ENCODE measurements at regions not wholly inside any gene's neighbourhood (a gene's known extent, or its start where the extent isn't known, plus 50 kb on each side); places are given as distances from the start of the nearest gene placed in this dataset.

- peaks cover 23% of the 10 kb centered on the region for H3K27me3 ChIP-seq (ENCODE audit: control insufficient read depth, extremely low read depth, insufficient read depth, low read length)
- no peaks in the 10 kb centered on the region for H3K9me1 ChIP-seq (ENCODE audit: control insufficient read depth, extremely low read depth, insufficient read depth, low read length)
- FAIRE-seq (no peak), DNase-seq (ENCODE audit: low read depth, low spot score) (no peak)
- no peaks in the 10 kb centered on the region for H3K9me3 ChIP-seq (ENCODE audit: control insufficient read depth, low read depth, low read length)
- TF ChIP-seq CTCF (optimal IDR thresholded peaks at IDR 0.05 in 1 of 3, IDR thresholded peaks at IDR 0.05 in 1 of 3, conservative IDR thresholded peaks at IDR 0.05 in 1 of 3; ENCODE audit: extremely low read depth in 1 of 3, insufficient read depth in 2 of 3, low read length in 3 of 3) (no peak), EZH2 (IDR thresholded peaks at IDR 0.05; ENCODE audit: low read length) (no peak)
- H3K4me1 ChIP-seq (ENCODE audit: control insufficient read depth, extremely low read depth, insufficient read depth, low read length): no peaks in the 10 kb centered on the region
- dilution Hi-C loops (cut with MboI; ENCODE audit: extremely low pct_ligation_motif_present, low sequenced_read_pairs): no loop called here
- no peak overlapping the region for H3K27ac ChIP-seq (ENCODE audit: control insufficient read depth, insufficient read depth, low read length)
- no peaks in the 10 kb centered on the region for H4K20me1 ChIP-seq (ENCODE audit: control insufficient read depth, extremely low read depth, insufficient read depth, low read length)
- no peak overlapping the region for H3K9ac ChIP-seq (ENCODE audit: control insufficient read depth, extremely low read depth, insufficient read depth, low read length)
- H2AFZ ChIP-seq (ENCODE audit: control insufficient read depth, low read length): no peak overlapping the region
- H3K79me2 ChIP-seq (ENCODE audit: control insufficient read depth, insufficient read depth, low read length): no peaks in the 10 kb centered on the region
- no peaks in the 10 kb centered on the region for H3K36me3 ChIP-seq (ENCODE audit: control insufficient read depth in 2 of 2, extremely low read depth in 1 of 2, insufficient read depth in 2 of 2, low read length in 2 of 2)
- no peak overlapping the region for H3K4me3 ChIP-seq (ENCODE audit: control insufficient read depth in 2 of 3, extremely low read depth in 1 of 3, insufficient read depth in 2 of 3, low read depth in 1 of 3, low read length in 3 of 3)
- H3K4me2 ChIP-seq (ENCODE audit: control insufficient read depth, extremely low read depth, insufficient read depth, low read depth, low read length): no peak overlapping the region
Observed at GRCh38 chr9:96031366-96031824, 155.9 kb downstream of the ERCC6L2 start.

- no peak for FAIRE-seq
- Histone ChIP-seq H3K79me2 (ENCODE audit: control insufficient read depth, insufficient read depth, low read length) (no peaks in the 10 kb centered on the region), H3K9ac (ENCODE audit: control insufficient read depth, extremely low read depth, insufficient read depth, low read length) (no peak overlapping the region), H3K4me3 (ENCODE audit: control insufficient read depth in 2 of 3, extremely low read depth in 1 of 3, insufficient read depth in 2 of 3, low read depth in 1 of 3, low read length in 3 of 3) (no peak overlapping the region), H4K20me1 (ENCODE audit: control insufficient read depth, extremely low read depth, insufficient read depth, low read length) (no peaks in the 10 kb centered on the region), H3K9me1 (ENCODE audit: control insufficient read depth, extremely low read depth, insufficient read depth, low read length) (no peaks in the 10 kb centered on the region), H3K4me2 (ENCODE audit: control insufficient read depth, extremely low read depth, insufficient read depth, low read depth, low read length) (no peak overlapping the region), H3K4me1 (ENCODE audit: control insufficient read depth, extremely low read depth, insufficient read depth, low read length) (no peaks in the 10 kb centered on the region), H3K9me3 (ENCODE audit: control insufficient read depth, low read depth, low read length) (no peaks in the 10 kb centered on the region), H3K36me3 (ENCODE audit: control insufficient read depth in 2 of 2, extremely low read depth in 1 of 2, insufficient read depth in 2 of 2, low read length in 2 of 2) (no peaks in the 10 kb centered on the region), H3K27ac (ENCODE audit: control insufficient read depth, insufficient read depth, low read length) (no peak overlapping the region), H2AFZ (ENCODE audit: control insufficient read depth, low read length) (no peak overlapping the region), H3K27me3 (ENCODE audit: control insufficient read depth, extremely low read depth, insufficient read depth, low read length) (peaks cover 34% of the 10 kb centered on the region)
- DNase-seq (ENCODE audit: low read depth, low spot score): no peak
- dilution Hi-C loops (cut with MboI; ENCODE audit: extremely low pct_ligation_motif_present, low sequenced_read_pairs): no loop called here
- TF ChIP-seq EZH2 (IDR thresholded peaks at IDR 0.05; ENCODE audit: low read length): no peak
- no peak for TF ChIP-seq CTCF (optimal IDR thresholded peaks at IDR 0.05 in 1 of 3, IDR thresholded peaks at IDR 0.05 in 1 of 3, conservative IDR thresholded peaks at IDR 0.05 in 1 of 3; ENCODE audit: extremely low read depth in 1 of 3, insufficient read depth in 2 of 3, low read length in 3 of 3)
Observed at GRCh38 chr9:96029722-96030530, 154.4 kb downstream of the ERCC6L2 start.

Data from keratinocyte (primary cell).